ENCODE measurements at regions not wholly inside any gene's neighbourhood (a gene's known extent, or its start where the extent isn't known, plus 50 kb on each side); places are given as distances from the start of the nearest gene placed in this dataset.

DNA sequence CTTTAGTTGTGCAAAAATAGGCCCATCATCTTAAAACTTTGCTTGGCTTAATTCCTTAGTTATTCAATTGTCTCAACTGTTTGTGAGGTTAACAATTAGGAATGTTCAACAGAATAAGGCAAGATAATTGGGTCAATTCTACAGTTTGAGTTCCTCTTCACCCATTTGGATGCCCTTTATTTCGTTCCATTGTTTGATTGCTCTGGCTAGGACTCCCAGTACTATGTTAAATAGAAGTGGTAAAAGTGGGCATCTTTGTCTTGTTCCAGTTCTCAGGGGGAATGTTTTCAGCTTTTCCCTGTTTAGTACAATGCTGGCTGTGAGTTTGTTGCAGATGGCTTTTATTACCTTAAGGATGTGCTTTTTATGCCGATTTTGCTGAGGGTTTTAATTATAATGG lies 761.5 kb upstream of the GRIA3 start:
- DNase-seq = no peak

GRCh38 chrX:122434942-122435341 lies 749.1 kb upstream of the GRIA3 start:
- DNase-seq = no peak

DNA sequence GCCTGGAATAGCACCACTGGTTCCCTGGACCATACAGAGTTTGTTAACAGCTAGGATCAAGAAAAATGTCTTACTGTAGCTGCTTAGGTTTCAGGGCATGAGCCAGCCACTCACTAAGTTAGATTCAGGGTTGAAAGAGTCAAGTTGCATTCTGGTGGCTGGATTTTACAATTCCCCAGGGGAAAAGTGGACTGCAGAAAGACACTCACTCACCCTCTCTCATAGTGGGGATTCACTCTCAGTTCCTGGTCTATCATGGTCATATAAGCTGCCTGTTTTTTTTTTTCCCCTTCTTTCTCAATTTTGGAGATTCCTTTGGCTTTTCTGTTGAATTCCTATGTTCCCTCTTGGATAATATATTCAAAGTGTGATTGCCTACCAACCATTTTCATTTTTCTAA lies 744.2 kb upstream of the GRIA3 start:
- no peak for DNase-seq

DNA sequence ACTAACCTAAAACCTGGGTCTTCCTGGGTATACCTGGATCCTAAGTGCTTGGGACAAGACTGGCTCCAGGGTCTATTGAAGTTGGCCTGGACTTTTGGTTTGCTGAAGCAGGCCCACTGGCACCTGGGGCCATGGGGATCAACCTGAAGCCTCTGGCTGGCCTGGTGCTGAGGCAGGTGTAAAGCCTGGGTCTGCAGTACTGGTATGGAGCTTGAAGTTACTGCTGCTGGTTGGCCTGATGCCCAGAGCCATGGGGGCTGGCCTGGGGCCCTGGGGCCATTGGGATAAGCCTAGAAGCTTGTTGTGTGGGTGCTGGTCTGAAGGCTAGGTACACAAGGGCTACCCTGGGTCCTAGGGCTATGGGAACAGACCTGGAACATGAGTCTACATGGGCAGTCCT lies 743.2 kb upstream of the GRIA3 start:
- DNase-seq = no peak

DNA sequence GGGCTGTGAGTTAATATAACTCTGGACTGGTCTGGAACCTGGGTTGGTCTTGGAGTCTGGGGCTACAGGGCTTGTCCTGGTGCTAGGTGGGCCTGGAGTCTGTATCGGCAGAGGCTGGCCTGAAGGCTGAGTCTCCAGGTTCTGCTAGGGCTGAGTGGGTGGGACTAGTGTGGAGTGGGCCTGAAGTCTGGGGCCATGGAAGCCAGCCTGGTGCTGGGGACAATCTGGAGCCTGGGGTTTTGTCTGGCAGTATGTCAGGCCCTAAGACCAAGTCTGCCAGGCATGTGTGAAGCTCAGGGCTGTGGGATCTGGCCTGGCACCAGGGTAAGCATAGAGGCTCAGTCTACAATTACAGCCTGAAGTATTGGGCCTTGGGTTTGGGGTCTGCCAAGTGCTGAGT lies 742.6 kb upstream of the GRIA3 start:
- DNase-seq = no peak

DNA sequence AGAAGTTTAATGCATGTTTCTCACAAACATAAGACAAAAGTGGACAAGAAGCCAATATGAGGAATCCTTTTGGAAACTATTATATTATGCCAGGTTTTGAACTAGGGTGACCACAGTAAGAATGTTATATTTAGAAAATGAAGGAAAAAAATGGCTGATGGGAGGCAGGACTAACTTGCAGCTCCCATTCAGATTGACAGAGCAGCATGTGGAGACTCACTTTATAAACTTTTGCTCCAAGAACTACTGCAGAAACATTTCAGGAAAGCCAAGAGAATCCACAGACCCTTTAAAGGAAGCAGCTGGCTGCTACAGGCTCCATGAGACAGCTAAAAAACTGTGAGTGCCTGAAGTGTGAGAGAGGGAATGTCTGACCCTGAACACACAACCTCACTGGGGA lies 738.6 kb upstream of the GRIA3 start:
- no peak for DNase-seq

- DNase-seq = no peak
These were observed 719.7 kb upstream of the GRIA3 start for GRCh38 chrX:122464341-122464740.

GRCh38 chrX:122475306-122475705 lies 708.8 kb upstream of the GRIA3 start:
- DNase-seq = peak; percentile 32

- no peak for DNase-seq
These were observed 683.5 kb upstream of the GRIA3 start for GRCh38 chrX:122500556-122500955.

DNA sequence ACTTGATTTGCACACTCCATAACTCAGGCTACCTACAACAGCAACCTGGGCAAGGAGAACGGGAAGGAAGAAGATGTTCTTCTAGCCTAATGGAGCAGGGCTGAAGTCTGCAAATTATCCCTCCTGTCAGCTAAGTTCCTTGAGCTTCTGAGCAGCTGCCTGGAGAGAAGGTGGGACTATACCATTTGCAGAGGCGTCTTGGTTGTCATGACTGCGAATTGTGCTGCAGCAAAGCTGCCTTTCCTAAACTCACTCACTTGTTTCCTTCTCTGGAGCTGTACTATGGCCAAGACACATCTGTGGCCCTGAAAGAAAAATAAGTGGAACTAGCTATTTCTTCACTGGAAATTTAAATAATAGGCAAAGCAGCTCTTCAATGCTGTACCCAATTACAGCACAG lies 682.4 kb upstream of the GRIA3 start:
- DNase-seq = no peak

DNA sequence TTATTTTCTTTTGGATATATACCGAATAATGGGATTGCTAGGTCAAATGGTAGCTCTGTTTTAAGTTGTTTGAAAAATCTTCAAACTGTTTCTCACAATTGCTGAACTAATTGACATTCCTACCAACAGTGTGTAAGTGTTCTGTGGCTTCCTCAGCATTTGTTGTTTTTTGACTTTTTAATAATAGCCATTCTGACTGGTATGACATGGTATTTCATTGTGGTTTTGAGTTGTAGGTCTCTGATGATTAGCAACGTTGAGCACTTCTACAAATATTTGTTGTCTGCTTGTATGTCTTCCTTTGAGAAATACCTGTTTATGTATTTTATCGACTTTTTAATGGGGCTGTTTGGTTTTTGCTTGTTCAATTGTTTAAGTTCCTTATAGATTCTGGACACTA lies 680.1 kb upstream of the GRIA3 start:
- DNase-seq = peak; percentile 64

GRCh38 chrX:122512561-122513072 lies 671.5 kb upstream of the GRIA3 start:
- no peak for DNase-seq

DNA sequence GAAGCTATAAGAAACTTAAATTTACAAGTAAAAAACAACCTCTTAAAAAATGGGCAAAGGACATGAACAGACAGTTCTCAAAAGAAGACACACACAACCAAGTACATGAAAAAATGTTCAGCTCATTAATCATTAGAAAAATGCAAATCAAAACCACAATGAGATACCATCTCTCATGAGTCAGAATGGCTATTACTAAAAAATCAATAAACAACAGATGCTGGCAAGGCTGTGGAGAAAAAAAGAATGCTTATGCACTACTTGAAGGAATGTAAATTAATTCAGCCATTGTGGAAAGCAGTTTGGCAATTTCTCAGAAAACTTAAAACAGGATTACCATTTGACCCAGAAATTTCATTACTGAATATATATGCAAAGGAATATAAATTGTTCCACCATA lies 666.3 kb upstream of the GRIA3 start:
- DNase-seq = no peak

GRCh38 chrX:122545778-122546177 lies 638.3 kb upstream of the GRIA3 start:
- DNase-seq = no peak

- no peak for DNase-seq
These were observed 637.8 kb upstream of the GRIA3 start for GRCh38 chrX:122546269-122546668.

GRCh38 chrX:122552286-122552800 lies 631.7 kb upstream of the GRIA3 start:
- DNase-seq = no peak

DNA sequence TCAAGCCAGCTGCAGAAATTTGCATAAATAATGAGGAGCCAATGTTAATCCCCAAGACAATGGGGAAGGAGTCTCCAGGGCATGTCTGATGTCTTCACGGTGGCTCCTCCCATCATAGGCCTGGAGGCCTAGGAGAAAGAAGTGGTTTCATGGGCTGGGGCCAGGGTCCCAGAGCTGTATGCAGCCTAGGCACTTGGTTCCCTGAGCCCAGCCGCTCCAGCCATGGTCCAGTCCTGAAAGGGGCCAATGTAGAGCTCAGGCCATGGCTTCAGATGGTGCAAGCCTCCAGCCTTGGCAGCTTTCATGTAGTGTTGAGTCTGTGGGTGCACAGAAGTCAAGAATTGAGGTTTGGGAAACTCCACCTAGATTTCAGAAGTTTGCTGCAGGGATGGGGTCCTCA lies 628.2 kb upstream of the GRIA3 start:
- no peak for DNase-seq

- DNase-seq = peak; percentile 62
These were observed 618.1 kb upstream of the GRIA3 start for GRCh38 chrX:122565952-122566351.

DNA sequence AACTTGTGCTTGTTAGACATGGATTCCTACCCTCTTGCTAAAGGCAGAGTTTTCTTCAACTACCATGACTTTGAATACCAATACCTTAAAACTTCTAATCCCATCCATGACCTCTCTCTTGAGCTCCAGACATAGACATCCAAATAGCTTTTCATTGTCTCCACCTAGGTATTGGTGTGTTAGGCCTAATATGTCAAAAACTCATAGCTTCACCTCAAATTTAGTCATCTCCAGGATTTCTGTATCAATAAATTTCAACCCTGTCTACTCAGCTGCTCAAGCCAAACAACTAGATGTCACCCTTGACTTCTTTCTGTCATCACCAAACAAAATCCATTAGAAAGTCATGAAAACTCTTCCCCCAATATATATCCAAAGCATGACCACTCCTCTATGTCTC lies 617.7 kb upstream of the GRIA3 start:
- peak; percentile 10 for DNase-seq

- no peak for DNase-seq
These were observed 616.2 kb upstream of the GRIA3 start for GRCh38 chrX:122567911-122568310.

DNA sequence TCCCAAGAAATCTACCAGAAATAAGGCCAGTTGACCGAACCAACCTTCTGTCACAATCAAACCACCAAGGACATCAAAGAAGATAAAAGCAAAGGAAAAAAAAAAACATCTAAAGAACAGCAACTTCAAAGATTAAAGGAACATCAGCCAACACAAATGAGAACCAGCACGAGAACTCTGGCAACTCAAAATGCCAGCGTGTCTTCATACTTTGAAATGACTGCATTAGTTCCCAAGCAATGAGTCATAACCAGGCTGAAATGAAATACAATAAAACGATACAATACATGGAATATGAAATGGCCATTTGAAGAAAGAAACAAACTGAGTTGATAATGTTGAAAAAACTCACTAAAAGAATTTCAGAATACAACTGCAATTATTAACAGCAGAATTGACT lies 611.6 kb upstream of the GRIA3 start:
- no peak for DNase-seq

DNA sequence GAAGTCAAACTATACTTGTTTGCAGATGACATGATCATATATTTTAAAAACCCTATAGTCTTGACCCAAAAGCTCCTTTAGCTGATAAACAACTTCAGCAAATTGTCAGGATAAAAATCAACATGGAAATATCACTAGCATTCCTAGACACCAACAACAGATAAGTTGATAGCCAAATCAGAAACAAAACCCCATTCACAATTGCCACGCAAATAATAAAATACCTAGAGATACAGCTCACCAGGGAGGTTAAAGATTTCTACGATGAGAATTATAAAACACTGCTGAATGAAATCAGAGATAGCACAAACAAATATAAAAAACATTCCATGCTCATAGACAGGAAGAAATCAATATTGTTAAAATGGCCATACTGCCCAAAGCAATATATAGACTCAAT lies 605.0 kb upstream of the GRIA3 start:
- DNase-seq = no peak

- no peak for DNase-seq
These were observed 604.6 kb upstream of the GRIA3 start for GRCh38 chrX:122579526-122579925.

DNA sequence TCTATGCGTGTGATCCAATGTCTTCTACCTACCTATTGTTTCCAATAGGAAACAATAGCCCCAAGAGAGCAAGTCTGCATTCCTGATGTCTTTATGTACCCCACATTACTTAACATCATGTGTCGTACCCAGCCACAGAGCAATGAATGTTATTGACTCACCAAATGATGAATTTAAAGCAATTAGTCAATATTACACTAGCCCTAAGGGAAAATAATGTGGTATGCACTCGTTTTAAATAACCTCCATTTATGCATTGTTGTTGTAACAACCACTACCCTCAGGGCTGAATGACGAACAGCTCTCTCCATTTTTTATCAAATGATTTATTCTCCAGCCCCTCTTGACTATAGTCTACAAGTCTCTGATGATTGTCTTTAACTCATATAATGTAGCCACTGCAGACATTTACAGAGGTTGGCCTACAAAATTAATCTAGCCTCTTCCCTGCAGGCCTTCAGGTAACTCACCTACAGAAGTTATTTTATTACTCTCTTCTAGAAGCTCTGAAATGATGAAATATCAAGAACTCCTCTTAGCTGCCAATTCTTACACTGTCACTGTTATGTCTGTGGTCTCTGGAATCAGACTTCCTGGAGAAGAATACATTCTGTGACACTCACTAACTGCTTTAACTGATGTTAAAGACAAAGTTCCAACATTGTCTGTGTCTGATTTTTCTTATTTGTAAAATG lies 601.7 kb upstream of the GRIA3 start:
- no peak for DNase-seq

DNA sequence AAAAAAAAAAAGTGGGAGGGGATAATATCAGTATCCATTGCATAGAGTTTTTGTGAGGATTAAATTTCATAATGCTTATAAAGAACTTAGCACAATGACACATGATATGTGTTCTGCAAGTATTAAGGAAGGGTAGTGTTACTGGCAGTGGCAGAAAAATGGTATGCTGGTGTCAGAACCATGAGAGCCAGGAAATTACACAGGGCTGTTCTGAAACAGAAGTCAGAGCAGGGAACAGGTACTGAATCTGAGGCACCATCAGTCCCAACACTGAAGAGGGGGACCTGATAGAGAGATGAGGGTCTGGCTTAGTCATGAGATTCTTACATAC lies 601.1 kb upstream of the GRIA3 start:
- DNase-seq = peak; percentile 40
